NCI-H2171 (cell line): ENCODE measurements at regions not wholly inside any gene's neighbourhood (a gene's known extent, or its start where the extent isn't known, plus 50 kb on each side); places are given as distances from the start of the nearest gene placed in this dataset.

ENCODE experiments used
- DNase-seq: peaks from one replicate; lab custom pipeline; 2025; lab: John Stamatoyannopoulos, UW

DNA sequence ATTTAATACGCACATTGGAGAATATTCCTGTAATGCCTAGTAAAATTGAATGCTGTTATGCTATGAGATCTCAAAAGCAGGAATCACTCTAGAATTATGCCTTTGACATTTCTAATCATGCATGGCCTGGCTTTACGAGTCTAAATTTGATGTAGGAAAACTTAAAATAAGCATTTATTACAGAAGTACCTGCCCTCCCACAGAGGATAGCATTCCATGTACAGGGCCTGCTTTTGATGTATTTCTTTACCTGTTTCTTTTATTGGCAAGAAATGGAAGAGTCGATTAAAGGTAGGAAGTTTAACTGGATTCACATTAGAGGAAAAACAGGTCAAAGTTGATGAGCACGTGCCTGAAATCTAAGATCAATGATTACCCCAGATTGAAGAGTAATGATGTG, 219.5 kb downstream of the PCDH7 start:
- DNase-seq = no peak

DNA sequence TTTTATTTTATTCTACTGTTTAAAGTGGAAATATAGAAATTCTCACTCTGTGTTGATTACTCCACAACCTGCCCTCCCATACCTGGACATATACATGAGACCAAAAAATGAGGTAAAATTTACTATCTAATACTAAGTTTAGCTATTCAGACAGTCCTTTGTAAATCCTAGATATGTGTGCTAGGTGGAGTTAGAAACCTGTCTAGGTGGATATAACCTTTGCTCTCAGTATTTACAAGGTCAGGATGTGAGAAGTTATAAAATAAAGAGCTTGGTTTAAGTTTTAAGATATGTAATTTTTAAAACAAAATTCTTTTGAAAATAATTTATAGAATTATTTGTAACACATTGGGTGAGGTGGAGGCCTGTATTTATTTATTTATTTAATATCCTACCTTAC, 221.5 kb downstream of the PCDH7 start:
- DNase-seq = no peak

GRCh38 chr4:30943356-30943755, 223.2 kb downstream of the PCDH7 start:
- no peak for DNase-seq

DNA sequence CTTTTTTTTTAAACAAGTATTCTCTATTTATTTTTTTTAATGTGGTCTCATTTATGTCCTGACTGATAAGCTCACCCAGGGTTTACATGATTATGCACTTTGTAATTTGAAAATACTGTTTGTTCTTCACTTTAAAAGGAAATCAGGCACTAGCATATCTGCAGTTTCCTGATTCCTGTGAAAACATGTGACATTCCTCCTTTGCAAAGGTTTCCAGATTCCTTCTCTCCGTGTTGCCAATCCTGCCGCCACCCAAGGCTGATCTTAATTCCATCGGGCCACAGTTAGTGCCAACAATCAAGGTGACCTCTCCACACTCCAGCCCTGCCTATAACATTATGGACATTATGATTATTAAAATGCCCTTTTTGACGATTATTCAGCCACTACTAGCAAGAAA, 225.4 kb downstream of the PCDH7 start:
- DNase-seq = no peak

DNA sequence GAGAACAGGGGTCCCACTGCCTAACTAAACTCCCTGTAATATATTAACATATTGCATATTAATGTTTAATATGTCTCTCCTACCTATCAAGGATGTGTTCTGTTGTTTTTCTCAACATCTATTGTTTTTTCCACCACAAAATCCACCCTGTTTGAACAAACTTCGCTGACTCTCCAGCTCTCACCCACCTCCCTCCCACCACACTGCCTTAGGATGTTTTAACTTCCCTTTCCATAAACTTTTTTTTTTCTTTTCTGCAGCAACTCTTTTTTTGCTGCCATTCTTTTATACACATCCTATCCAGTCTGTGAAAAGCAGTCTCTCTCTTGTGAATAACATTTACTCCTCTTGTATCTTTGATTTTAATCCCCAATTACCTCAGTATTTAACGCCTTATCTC, 226.1 kb downstream of the PCDH7 start:
- no peak for DNase-seq

DNA sequence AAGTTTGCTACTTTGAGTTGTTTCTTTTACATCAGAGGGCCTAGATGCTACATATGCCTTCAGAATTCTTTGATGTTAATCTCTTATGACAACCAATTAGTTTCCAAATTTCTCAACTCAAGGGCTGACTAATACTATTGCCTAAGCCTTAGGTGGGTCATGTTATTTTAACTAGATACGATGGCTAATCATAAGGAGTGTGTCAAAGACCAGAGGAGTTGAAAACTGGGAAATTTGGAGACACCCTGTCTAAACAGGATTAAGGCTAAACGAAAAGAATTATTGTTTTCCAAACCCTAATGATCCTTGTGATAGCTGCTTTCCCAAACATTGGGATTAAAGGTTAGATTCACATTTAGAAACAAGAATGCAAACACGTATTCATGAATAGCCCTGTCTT, 228.5 kb downstream of the PCDH7 start:
- DNase-seq = no peak

DNA sequence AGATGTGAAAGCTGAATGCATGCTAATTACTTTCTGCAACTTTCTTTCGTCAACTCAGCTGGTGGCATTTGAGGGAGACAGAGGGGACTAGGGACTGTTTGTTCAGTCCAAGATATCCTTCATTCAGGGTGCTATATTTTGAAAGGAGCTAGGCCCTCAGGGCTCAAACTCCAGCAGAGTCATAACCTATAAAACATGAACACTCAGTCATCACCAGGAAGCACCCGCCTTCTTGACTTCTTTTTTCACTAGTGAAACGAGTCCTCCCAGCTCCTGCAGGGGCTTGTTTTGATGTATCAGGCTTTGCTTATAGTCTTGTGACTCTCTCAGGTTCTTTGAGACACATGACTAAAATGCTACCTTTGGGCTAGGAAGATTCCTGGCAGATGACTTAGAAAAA, 230.6 kb downstream of the PCDH7 start:
- DNase-seq = no peak

- no peak for DNase-seq
These were observed 232.5 kb downstream of the PCDH7 start for GRCh38 chr4:30952526-30953219.

- no peak for DNase-seq
These were observed 233.6 kb downstream of the PCDH7 start for GRCh38 chr4:30953799-30954198.

DNA sequence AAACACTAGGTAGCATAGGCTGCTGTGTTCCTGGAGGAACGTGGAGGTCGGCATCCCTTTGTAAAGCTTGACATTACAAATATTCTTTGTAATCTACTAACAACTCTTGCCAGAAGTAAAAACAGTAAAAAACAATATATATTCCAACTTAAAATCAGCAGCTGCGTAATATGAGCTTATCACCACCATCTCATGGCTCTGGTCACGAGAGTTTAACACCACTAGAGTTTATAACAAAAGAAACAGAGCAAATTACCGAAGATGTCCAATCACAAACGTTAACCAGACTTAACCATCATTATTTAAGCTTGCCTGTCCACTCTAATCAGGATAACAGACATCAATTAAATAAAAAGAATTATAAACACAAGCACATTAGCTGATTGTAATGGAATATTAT, 236.7 kb downstream of the PCDH7 start:
- no peak for DNase-seq

GRCh38 chr4:30957706-30958105, 237.5 kb downstream of the PCDH7 start:
- no peak for DNase-seq

GRCh38 chr4:30959781-30960485, 239.8 kb downstream of the PCDH7 start:
- DNase-seq = no peak

GRCh38 chr4:30962939-30963338, 242.8 kb downstream of the PCDH7 start:
- no peak for DNase-seq

DNA sequence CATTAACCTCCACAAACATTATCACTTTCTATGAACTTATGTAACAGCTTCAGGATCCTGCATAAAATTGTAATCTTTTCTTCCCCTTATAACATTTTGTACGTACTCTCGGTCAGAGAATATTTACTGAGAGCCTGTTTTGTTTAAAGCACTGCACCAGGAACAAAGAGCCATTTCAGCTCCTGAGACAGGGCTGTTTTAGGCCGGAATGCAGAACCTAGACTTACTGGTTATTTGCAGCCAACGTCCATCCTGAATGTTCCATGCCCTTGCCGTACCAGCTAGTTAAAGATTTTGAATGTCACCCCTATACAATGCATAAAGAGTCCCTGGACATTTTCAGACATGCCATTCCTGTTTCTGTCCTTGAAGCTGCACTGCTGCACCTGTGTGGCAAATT, 248.8 kb downstream of the PCDH7 start:
- no peak for DNase-seq

DNA sequence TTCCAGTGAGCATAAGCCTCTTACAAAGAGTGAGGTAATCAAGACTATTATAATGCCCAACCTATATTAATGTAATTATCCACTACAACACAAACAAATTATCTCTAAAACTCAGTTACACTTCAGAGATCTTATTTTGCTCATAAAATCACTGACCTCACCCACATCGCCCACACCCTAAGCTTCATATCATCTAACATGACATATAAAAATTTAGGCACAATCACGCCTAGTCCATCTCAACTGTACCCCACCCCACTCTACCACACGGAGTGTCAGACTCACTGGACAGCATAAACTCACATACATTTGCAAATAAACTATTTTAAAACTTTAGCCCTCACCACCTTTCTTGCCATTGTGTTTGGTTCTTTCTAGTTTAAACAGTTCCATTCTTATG, 252.4 kb downstream of the PCDH7 start:
- no peak for DNase-seq

DNA sequence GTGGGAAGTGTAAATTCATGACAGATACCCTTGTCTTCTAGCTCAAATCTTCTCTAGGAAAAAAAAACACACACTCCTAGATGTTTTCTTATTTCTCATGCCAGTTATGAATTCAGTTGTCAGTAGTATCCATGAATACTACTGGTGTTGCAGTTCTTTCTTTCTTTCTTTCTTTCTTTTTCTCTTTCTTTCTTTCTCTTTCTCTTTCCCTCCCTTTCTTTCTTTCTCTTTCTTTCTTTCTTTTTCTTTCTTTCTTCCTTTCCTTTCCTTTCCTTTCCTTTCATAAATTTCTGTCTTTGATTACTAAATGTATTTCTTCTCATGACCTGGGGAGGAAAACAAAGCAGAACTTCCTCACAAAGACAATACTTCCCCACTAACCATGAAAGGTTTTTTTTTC, 253.8 kb downstream of the PCDH7 start:
- no peak for DNase-seq

DNA sequence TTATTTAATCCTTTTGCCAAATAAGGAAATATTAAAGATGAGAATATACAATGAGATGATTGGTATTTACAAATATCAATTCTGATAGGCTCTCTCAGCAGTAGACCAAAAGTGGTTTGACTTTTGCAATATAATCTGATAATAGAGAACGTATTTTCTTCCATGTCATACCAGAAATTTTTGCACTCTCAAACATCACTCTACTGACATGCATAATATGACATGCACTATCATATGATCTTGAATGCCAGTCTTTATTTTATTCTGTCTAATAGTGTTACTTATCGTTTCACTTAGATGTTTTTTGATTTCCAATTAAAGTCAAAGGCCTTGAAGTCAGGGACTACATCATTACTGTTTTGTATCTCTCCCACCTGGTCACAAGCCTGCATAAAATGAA, 259.2 kb downstream of the PCDH7 start:
- no peak for DNase-seq

DNA sequence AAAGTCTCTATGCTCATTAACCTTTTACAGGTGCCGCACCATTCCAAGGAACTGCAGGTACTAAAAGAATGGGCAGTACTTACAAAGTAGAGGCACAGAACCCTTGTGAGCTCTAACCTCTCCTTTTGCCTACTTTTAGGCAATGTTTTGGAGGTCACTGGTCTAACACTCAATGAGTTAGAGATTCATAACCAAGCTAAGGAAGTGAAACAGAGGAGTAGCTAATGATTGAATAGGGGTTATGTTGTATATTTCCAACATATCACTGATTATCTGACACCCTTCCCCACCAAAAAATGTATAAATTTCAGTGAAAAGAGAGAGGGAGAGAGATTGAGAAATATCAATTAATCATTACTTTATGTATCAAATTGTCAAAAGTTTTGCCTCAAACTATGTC, 269.3 kb downstream of the PCDH7 start:
- no peak for DNase-seq

DNA sequence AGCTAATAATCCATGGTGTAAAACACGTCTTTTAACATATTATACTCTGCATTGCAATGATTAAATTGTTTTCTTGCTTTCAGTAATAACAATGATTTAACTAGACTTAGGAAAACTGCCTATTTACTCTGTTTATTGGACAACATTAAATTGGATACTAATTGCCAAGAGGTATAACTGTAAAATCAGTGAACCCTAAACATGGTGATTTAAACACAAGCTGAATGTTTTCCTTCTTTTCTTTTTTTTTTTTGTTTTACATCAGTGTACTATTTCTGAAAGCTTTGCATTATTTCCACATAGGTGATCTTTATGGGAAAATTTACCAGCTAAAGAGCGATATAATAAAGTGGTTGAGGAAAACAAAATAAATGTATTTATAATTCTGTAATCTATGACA, 276.7 kb downstream of the PCDH7 start:
- no peak for DNase-seq

GRCh38 chr4:31005037-31005436, 284.9 kb downstream of the PCDH7 start:
- no peak for DNase-seq

- no peak for DNase-seq
These were observed 287.7 kb downstream of the PCDH7 start for GRCh38 chr4:31007858-31008257.

- DNase-seq = no peak
These were observed 289.8 kb downstream of the PCDH7 start for GRCh38 chr4:31009926-31010325.

DNA sequence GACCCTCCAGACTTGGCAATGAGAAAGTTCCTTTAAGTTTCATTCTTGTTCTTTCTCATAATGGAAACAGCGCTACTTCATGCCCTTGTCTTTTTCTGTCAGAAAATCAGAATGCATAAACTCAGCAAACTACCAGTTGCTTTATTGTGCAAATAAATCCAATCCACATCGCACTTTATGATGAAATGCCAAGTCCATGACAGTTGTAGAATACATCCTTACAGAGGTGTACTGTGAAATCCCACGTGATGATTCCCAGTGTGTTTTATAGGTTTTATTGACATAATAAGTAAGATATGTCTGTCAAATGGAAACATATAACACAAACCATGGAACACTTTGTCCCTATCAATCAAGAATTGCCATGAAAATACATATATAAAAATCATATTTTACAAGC, 295.0 kb downstream of the PCDH7 start:
- no peak for DNase-seq
